HCT116 (cell line): ENCODE measurements at regions not wholly inside any gene's neighbourhood (a gene's known extent, or its start where the extent isn't known, plus 50 kb on each side); places are given as distances from the start of the nearest gene placed in this dataset.

ENCODE experiments used
- ATAC-seq: fragments of 200-7000 bp; cut with Tn5 transposase; 2 replicates; pipeline ENCODE4 v1.9.1; 2020; ENCODE audit warnings: mild to moderate bottlenecking, moderate library complexity
- BruUV-seq: library from RNA; stranded (reverse); fragments of 400-500 nt; replicated peaks from 2 replicates; lab custom pipeline; 2021; lab: Mats Ljungman, UMichigan
- CTCF ChIA-PET: fragments of 300-600 bp; sonication (Branson Sonifier 250); formaldehyde crosslinking; loops from one replicate; lab custom pipeline; 2021; ENCODE audit warnings: antibody characterized with exemption; lab: Charles Lee
- POLR2A ChIA-PET: fragments of 300-600, 350-600 bp; sonication (Branson Sonifier 250); formaldehyde crosslinking; loops from one replicate; lab custom pipeline; 2021; ENCODE audit warnings: antibody characterized with exemption; lab: Charles Lee
- RAD21 ChIA-PET, 2 experiments: fragments of 300-600 bp; sonication (Branson Sonifier 250); formaldehyde crosslinking; loops; one replicate each; lab custom pipeline; 2023; ENCODE audit warnings: low total read pairs in 2 of 2; ENCODE audit not compliant: uncharacterized antibody in 2 of 2, unreplicated experiment in 2 of 2, low non-redundant PET in 1 of 2; lab: Charles Lee
- DNase-seq: peaks from one replicate; pipeline ENCODE4 v3.0.0-alpha.2; 2010; ENCODE audit warnings: low read depth, low spot score
- H2AFZ ChIP-seq: fragments of 200-600 bp; shearing (Covaris generic), sonication (generic); 2 replicates; pipeline ENCODE4 v1.6.1; 2017; ENCODE audit warnings: low read depth, mixed run types, mixed read lengths, antibody characterized with exemption, low read length; ENCODE audit not compliant: poor library complexity, severe bottlenecking
- H3K27ac ChIP-seq: 2 replicates; pipeline ENCODE4 v1.5.1; 2012; ENCODE audit warnings: low read depth, low read length
- H3K27me3 ChIP-seq: fragments of 200-600 bp; sonication (generic); 2 replicates; pipeline ENCODE4 v1.6.1; 2016; ENCODE audit warnings: mixed run types, low read length, mixed read lengths; ENCODE audit not compliant: insufficient read depth
- H3K36me3 ChIP-seq, 2 experiments: fragments of 200-500 bp in 1 of 2; fragments of 200-600 bp in 1 of 2; sonication (Bioruptor generic) in 1 of 2; sonication (generic) in 1 of 2; 2 replicates each; pipeline versions ENCODE4 v1.5.1 to v1.6.1; 2014 to 2016; ENCODE audit warnings: low read length in 2 of 2, inconsistent platforms in 1 of 2, mixed read lengths in 1 of 2, mixed run types in 1 of 2; ENCODE audit not compliant: insufficient read depth in 2 of 2, control insufficient read depth in 1 of 2
- H3K4me1 ChIP-seq, 2 experiments: fragments of 200-600 bp in 1 of 2; sonication (generic) in 1 of 2; 2 replicates each; pipeline versions ENCODE4 v1.5.1 to v1.6.1; 2012 to 2017; ENCODE audit warnings: low read length in 2 of 2, inconsistent platforms in 1 of 2, mild to moderate bottlenecking in 1 of 2, mixed read lengths in 1 of 2, mixed run types in 1 of 2, moderate library complexity in 1 of 2; ENCODE audit not compliant: insufficient read depth in 2 of 2, control insufficient read depth in 1 of 2
- H3K4me2 ChIP-seq: fragments of 200-600 bp; sonication (generic); 2 replicates; pipeline ENCODE4 v1.6.1; 2017; ENCODE audit warnings: mixed run types, low read length, mixed read lengths
- H3K4me3 ChIP-seq, 2 experiments: fragments of 200-600 bp in 1 of 2; sonication (generic) in 1 of 2; replicated peaks in 1 of 2; 2 replicates each; pipeline ENCODE4 v1.5.1; 2011 to 2016; ENCODE audit warnings: low read length in 2 of 2, control low read depth in 1 of 2, low read depth in 1 of 2, mild to moderate bottlenecking in 1 of 2, mixed read lengths in 1 of 2, mixed run types in 1 of 2
- H3K79me2 ChIP-seq: fragments of 200-600 bp; sonication (generic); 2 replicates; pipeline ENCODE4 v1.6.1; 2017; ENCODE audit warnings: mild to moderate bottlenecking, mixed run types, low read length, moderate library complexity, mixed read lengths; ENCODE audit not compliant: insufficient read depth
- H3K9ac ChIP-seq: fragments of 200-600 bp; sonication (generic); 2 replicates; pipeline ENCODE4 v1.6.1; 2016; ENCODE audit warnings: low read length, mixed read lengths
- H3K9me2 ChIP-seq: fragments of 200-600 bp; sonication (generic), shearing (Covaris generic); 2 replicates; pipeline ENCODE4 v1.6.1; 2017; ENCODE audit warnings: mixed run types, mild to moderate bottlenecking, moderate library complexity; ENCODE audit not compliant: insufficient read depth
- H3K9me3 ChIP-seq, 2 experiments: fragments of 200-500 bp in 1 of 2; fragments of 200-600 bp in 1 of 2; sonication (Bioruptor generic) in 1 of 2; sonication (generic) in 1 of 2; 2 replicates each; pipeline ENCODE4 v1.6.1; 2014 to 2017; ENCODE audit warnings: low read length in 2 of 2, mixed read lengths in 2 of 2, inconsistent platforms in 1 of 2, low read depth in 1 of 2, mild to moderate bottlenecking in 1 of 2, mixed run types in 1 of 2, moderate library complexity in 1 of 2; ENCODE audit not compliant: control insufficient read depth in 1 of 2, insufficient read depth in 1 of 2
- H4K20me1 ChIP-seq: fragments of 200-600 bp; sonication (generic), shearing (Covaris generic); 2 replicates; pipeline ENCODE4 v1.6.1; 2017; ENCODE audit warnings: mixed run types, mild to moderate bottlenecking, moderate library complexity; ENCODE audit not compliant: insufficient read depth
- CBX3 ChIP-seq: IDR thresholded peaks from 2 replicates; pipeline ENCODE4 v1.6.1; 2012; ENCODE audit warnings: low read depth
- CEBPB ChIP-seq: IDR thresholded peaks from 2 replicates; pipeline ENCODE4 v1.6.1; 2012; ENCODE audit warnings: low read depth
- EGR1 ChIP-seq: IDR thresholded peaks from 2 replicates; pipeline ENCODE4 v1.6.1; 2012; ENCODE audit warnings: low read depth
- EZH2 ChIP-seq: fragments of 200-600 bp; sonication (generic); IDR thresholded peaks from 2 replicates; pipeline ENCODE4 v1.6.1; 2017; ENCODE audit warnings: antibody characterized with exemption, mixed run types
- EZH2phosphoT487 ChIP-seq: fragments of 200-600 bp; IDR thresholded peaks from 2 replicates; pipeline ENCODE4 v1.6.1; 2018; ENCODE audit warnings: antibody characterized with exemption, borderline replicate concordance
- JUND ChIP-seq: IDR thresholded peaks from 2 replicates; pipeline ENCODE4 v1.6.1; 2012
- POLR2AphosphoS5 ChIP-seq: IDR thresholded peaks from 2 replicates; pipeline ENCODE4 v1.6.1; 2011; ENCODE audit warnings: mild to moderate bottlenecking, low read depth, low read length, moderate library complexity
- SP1 ChIP-seq: IDR thresholded peaks from 2 replicates; pipeline ENCODE4 v1.6.1; 2012; ENCODE audit warnings: low read depth
- SRF ChIP-seq: IDR thresholded peaks from 2 replicates; pipeline ENCODE4 v1.6.1; 2012; ENCODE audit warnings: low read depth
- YY1 ChIP-seq: IDR thresholded peaks from 2 replicates; pipeline ENCODE4 v1.6.1; 2011; ENCODE audit warnings: low read length, low read depth, moderate library complexity, mild to moderate bottlenecking; ENCODE audit not compliant: insufficient replicate concordance; ENCODE audit errors: extremely low read depth
- ZFX ChIP-seq: fragments of 450-650 bp; IDR thresholded peaks from 2 replicates; pipeline ENCODE4 v1.6.1; 2017
- ZNF274 ChIP-seq: fragments of 200-500 bp; sonication (Bioruptor generic); IDR thresholded peaks from 2 replicates; pipeline ENCODE4 v1.6.1; 2014; ENCODE audit warnings: mild to moderate bottlenecking, low read depth, low read length, inconsistent platforms
- intact Hi-C: fragments of 100-400 bp; cut with micrococcal nuclease; formaldehyde crosslinking; loops from 2 replicates; pipeline ENCODE4 v1.10.0; 2022
- TF ChIP-seq, protein P1 (sequence below): IDR thresholded peaks from 2 replicates; pipeline ENCODE4 v1.6.1; 2012
- TF ChIP-seq, protein P2 (sequence below): IDR thresholded peaks from 2 replicates; pipeline ENCODE4 v1.6.1; 2012
- TF ChIP-seq, protein P3 (sequence below), 3 experiments: fragments of 200-600 bp in 1 of 3; sonication (generic) in 1 of 3; IDR thresholded peaks in 2 of 3; conservative IDR thresholded peaks in 1 of 3; 2 replicates each; pipeline ENCODE4 v1.5.1; 2012 to 2017; ENCODE audit warnings: low read depth in 2 of 3, low read length in 2 of 3, antibody characterized with exemption in 1 of 3, borderline replicate concordance in 1 of 3, control low read depth in 1 of 3, mild to moderate bottlenecking in 1 of 3, mixed read lengths in 1 of 3, mixed run types in 1 of 3, moderate library complexity in 1 of 3; ENCODE audit not compliant: insufficient read depth in 1 of 3

DNA sequence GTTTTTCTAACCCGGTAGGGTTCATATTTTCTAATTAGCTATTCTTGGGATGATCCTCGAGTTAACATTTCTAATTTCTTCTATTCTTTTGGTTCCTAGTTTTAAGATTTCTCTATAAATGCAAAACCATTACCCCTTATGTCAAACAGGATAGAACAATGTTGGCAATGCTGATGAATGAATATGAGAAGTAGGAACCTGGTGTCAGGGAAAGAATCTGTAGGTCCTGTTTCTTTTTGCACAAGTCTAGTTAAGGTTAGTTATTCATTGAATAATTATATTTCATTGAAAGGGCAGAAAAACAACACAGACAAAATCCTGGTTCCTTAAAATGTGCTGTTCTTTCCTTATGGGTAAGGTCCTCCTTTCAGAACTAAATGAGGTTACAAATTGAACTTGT is 766.4 kb upstream of the FAM98A start:
- H3K36me3 ChIP-seq: no peaks in the 10 kb centered on the region
- POLR2A ChIA-PET: no interaction called here
- ATAC-seq: no peak
- no peaks in the 10 kb centered on the region for H4K20me1 ChIP-seq
- no peaks in the 10 kb centered on the region for H3K79me2 ChIP-seq
- no peaks in the 10 kb centered on the region for H3K9me2 ChIP-seq
- no peak overlapping the region for H2AFZ ChIP-seq
- no peak overlapping the region for H3K4me3 ChIP-seq
- no peak overlapping the region for H3K4me2 ChIP-seq
- no peak for DNase-seq
- H3K4me1 ChIP-seq: no peaks in the 10 kb centered on the region
- TF ChIP-seq ZFX (no peak), CEBPB (no peak), YY1 (no peak), JUND (no peak), SRF (no peak)
- TF ChIP-seq, protein P1, sequence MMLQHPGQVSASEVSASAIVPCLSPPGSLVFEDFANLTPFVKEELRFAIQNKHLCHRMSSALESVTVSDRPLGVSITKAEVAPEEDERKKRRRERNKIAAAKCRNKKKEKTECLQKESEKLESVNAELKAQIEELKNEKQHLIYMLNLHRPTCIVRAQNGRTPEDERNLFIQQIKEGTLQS: no peak
- TF ChIP-seq, protein P2, sequence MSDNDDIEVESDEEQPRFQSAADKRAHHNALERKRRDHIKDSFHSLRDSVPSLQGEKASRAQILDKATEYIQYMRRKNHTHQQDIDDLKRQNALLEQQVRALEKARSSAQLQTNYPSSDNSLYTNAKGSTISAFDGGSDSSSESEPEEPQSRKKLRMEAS: no peak
- no peak overlapping the region for H3K9ac ChIP-seq
- RAD21 ChIA-PET: no interaction called here
- CTCF ChIA-PET: no interaction called here
- H3K27me3 ChIP-seq: no peaks in the 10 kb centered on the region
- H3K9me3 ChIP-seq: peaks cover 4 to 5% of the 10 kb centered on the region in 2 experiments; a peak in 3 of 4 replicates
- no peak overlapping the region for H3K27ac ChIP-seq
- BruUV-seq: no TSS peak
- intact Hi-C loops: no loop called here

DNA sequence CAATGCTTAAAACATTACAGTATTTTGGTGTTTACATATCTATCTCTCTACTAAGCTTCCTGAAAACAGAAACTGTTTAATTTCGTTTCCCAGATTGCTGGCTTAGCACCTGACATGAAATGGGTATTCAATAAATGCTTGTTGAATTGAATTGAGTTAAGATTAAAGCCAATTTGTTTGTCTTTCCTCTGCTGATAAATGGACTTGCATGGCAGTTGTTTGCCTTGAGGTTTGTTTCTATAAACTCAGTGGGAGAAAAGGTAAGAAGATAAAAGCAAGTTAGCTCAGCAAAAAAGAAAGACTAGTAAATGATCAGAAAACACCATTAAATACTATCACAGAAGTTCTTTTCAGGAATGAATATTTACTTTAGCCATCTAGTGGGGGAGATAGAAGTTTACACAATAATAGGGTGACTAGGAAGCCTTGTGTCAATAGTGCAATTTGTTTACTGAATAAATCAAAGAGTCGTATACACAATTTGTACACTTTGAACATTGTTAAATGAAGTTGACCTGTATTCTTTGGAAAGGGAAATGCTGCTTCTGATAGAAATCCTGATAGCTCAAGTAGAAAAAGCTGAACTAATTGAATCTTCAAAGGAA is 754.5 kb upstream of the FAM98A start:
- RAD21 ChIA-PET: no interaction called here
- no TSS peak for BruUV-seq
- TF ChIP-seq EGR1: no peak
- no peak for TF ChIP-seq EZH2phosphoT487
- TF ChIP-seq POLR2AphosphoS5: no peak
- TF ChIP-seq CBX3: no peak
- no peak for TF ChIP-seq CEBPB
- no peak for TF ChIP-seq EZH2
- TF ChIP-seq ZNF274: no peak
- TF ChIP-seq, protein P3, sequence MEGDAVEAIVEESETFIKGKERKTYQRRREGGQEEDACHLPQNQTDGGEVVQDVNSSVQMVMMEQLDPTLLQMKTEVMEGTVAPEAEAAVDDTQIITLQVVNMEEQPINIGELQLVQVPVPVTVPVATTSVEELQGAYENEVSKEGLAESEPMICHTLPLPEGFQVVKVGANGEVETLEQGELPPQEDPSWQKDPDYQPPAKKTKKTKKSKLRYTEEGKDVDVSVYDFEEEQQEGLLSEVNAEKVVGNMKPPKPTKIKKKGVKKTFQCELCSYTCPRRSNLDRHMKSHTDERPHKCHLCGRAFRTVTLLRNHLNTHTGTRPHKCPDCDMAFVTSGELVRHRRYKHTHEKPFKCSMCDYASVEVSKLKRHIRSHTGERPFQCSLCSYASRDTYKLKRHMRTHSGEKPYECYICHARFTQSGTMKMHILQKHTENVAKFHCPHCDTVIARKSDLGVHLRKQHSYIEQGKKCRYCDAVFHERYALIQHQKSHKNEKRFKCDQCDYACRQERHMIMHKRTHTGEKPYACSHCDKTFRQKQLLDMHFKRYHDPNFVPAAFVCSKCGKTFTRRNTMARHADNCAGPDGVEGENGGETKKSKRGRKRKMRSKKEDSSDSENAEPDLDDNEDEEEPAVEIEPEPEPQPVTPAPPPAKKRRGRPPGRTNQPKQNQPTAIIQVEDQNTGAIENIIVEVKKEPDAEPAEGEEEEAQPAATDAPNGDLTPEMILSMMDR (IDR thresholded peaks at IDR 0.05 in 2 of 3, conservative IDR thresholded peaks at IDR 0.05 in 1 of 3; ENCODE audit: borderline replicate concordance in 1 of 3, insufficient read depth in 1 of 3, low read depth in 2 of 3, low read length in 2 of 3): no peak
- TF ChIP-seq, protein P2: no peak
- no peak for TF ChIP-seq SP1

More for the DNA sequence above, 754.5 kb upstream of the FAM98A start:
- no peaks in the 10 kb centered on the region for H3K9me2 ChIP-seq
- ChIA-PET POLR2A (no interaction called here), CTCF (no interaction called here)
- intact Hi-C loops: no loop called here
- no peaks in the 10 kb centered on the region for H3K36me3 ChIP-seq
- H4K20me1 ChIP-seq: no peaks in the 10 kb centered on the region
- no peak overlapping the region for H2AFZ ChIP-seq
- ATAC-seq (no peak), DNase-seq (no peak)
- no peak overlapping the region for H3K27ac ChIP-seq
- no peak overlapping the region for H3K4me3 ChIP-seq
- no peaks in the 10 kb centered on the region for H3K79me2 ChIP-seq
- peaks cover 4 to 5% of the 10 kb centered on the region in 2 experiments; a peak in 2 of 4 replicates for H3K9me3 ChIP-seq
- no peaks in the 10 kb centered on the region for H3K4me1 ChIP-seq
- H3K9ac ChIP-seq: no peak overlapping the region
- H3K4me2 ChIP-seq: no peak overlapping the region
- H3K27me3 ChIP-seq: no peaks in the 10 kb centered on the region
